CD4-positive, alpha-beta T cell treated with Interleukin-21 for 1 hour (primary cell): ENCODE measurements at regions not wholly inside any gene's neighbourhood (a gene's known extent, or its start where the extent isn't known, plus 50 kb on each side); places are given as distances from the start of the nearest gene placed in this dataset.

Source experiments
- DNase-seq: peaks from one replicate; pipeline ENCODE4 v3.0.0-alpha.2; 2020

DNA sequence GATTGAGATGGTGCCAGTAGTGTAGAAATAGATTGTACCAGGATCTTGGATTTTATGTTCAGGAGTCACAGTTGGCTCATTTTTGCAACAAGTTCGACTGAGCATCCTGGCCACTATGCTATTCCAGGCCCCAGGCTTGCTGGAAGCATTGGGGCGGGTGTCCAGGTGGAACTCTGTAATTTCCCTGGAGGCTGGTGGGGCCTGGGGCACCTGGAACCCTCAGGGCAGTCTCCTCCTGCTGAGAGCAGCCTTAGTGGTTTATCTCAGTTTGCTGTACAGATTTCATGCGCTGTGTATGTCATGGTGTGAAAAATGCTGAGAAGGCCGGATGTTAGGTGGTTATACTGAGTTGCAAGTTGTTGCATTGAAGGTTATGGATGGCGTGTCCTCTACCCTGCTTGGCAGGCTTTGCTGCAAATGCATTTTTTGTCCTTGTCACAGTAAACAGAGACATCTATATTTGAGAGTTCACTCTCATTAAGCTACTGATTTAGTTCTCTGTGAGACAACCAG is 135.1 kb upstream of the MYLIP start:
- peak; percentile 26 for DNase-seq

- DNase-seq: no peak
These were observed 138.7 kb upstream of the MYLIP start for GRCh38 chr6:15990179-15990578.

- no peak for DNase-seq
These were observed 139.5 kb upstream of the MYLIP start for GRCh38 chr6:15989397-15989796.

DNA sequence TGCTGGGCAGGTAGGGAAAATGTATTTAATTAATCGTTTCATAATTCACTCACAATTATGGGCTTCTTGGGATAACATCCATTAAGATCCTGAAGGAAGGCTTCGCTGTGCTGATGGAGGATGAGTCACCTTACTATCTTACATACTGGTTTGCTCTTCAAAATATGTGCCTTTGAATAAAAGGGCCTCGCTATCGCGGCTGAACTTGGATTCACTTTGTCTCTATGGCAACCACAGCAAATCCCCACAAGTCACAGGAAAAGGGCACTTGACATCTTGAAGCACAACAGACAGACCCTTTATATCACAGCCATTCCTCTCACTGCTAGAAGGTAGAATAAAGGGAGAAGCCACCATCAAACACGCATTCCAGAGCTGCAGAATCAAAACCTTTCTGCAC is 141.3 kb upstream of the MYLIP start:
- DNase-seq: no peak

DNA sequence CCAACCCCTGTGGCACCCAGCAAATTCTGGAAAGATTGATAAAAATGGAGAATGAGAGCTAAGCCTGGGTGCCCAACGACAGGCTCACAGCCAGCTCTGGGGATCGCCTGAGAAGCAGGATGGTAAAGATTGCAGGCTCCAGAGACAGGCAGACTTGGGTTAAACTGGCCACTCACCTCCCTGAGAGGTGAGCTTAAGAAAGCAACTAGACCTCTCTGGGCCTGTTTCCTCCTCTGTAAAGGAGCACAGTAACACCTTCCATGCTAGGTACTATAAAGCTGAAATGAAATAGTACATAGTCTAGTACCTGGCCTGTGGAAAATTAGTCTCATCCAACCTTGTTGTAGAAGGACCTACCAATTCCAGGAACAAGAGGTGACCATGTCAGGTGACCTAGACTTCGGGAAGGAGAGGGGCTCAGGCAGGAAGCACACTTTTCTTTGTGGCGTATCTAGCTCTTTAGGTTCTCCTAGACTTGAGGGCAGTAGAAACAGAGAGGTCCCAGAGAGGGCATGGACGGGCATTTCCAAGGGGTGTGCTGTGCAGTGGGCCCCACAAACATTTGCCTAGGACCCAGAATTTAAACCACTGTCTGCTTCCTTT is 142.8 kb upstream of the MYLIP start:
- DNase-seq: no peak

DNA sequence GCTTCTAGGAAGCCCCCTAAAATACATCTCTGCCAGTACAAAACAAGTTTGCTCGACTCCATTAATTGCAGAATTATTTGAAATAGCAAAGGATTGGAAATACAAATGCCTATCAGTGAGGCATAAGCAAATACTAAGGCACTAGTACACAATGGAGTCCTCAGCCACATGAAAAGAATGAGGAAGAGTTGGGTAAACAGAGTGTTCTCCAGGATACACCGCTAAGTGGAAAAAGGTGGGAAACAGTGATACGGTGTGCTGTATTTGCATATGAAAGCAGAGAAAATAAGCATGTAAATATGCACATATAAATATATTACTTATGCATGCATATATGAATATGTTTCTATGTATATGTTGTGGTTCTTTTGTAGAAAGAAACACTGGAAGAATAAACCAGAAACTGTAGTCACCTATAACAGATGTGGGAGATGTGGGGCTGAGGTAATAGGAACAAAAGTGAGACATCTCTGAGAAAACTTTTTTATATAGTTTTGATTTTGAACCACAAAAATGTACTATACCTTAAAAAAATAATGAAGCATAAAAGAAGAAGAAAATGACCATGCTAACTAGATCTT is 143.4 kb upstream of the MYLIP start:
- DNase-seq: no peak

- no peak for DNase-seq
These were observed 146.9 kb upstream of the MYLIP start for GRCh38 chr6:15981956-15982355.

DNA sequence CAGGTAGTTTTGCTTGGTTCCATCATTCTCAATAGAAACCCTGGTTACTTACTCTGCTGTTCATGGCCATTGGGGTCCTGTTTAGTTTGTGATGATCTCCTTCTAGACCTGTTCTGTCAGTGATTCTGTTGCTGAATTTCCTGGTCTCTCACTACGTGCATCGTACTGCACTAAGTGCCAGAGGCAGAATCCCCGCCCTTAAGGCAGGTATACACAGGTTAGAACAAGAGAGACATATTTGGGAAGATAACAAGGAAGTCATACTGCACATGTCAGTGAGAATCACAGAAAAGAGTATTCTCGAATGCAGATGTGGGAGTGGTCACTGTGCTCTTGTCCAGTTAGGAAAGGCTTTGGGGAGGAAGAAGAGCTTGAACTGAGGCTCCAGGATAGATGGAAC is 148.1 kb upstream of the MYLIP start:
- no peak for DNase-seq

- no peak for DNase-seq
These were observed 150.5 kb upstream of the MYLIP start for GRCh38 chr6:15978426-15978825.

GRCh38 chr6:15977050-15977449 is 151.8 kb upstream of the MYLIP start:
- DNase-seq: no peak

DNA sequence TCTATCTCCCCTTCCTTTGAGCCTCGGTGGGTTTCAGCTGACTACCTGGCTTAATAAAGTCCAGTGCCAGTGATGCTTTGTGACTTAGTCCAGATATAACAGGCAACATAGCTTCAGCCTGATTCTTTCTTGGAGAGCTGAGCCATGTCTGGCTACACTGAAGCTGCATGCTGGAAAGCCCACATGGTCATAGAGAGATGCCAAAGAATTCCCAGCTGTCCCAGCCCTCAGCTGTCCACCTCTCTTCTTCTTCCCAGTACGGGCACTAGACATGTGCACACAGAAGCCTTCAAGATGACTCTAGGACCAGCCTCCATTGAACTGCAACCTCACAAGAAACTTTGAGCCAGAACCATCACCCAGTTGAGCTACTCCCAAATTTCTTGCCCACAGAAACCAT is 154.1 kb upstream of the MYLIP start:
- no peak for DNase-seq

DNA sequence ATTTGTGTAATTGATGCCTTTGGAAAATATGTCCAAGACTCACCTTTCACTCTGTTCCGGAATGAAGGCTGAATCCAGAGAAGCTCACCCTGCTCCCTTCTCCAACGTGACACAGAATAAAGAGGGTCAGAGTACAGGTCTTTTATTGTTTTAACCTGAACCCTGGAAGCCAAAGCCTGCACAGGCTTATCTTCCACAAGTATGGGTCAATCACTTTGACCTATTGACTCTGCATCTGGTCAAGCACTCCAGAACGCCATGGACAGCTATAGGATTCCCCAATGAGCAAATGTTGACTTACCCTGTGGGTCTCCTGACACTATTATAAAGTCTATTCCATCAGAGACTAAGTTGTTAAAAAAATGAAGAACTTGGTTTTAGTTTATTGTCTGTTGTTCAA is 158.4 kb upstream of the MYLIP start:
- no peak for DNase-seq

DNA sequence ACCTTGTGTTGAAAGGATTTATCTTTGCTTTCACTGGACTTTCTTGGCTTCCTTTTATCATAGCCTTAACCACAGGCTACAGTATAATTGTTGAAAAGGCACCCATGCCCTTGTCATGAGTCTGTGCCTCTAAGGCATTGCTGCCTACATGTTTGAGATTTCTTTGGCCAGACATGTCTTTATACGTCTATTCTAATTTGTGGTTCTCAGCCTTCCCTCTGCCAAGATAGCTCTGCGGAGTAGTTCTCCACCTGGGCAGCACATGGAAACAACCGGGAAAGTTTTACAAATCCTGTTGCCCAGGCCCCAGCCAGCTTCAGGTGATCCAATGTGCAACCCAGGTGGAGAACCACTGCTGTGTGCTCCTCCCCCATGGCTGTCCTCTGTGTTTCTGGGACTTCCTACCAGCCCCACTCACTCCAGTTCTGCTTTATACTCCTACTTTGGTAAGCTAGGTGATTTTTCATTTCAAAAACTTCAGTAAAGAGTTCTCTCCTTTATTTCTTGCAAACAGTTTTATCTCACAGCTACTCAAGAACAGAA is 159.6 kb upstream of the MYLIP start:
- no peak for DNase-seq

GRCh38 chr6:15968519-15968918 is 160.4 kb upstream of the MYLIP start:
- DNase-seq: no peak

DNA sequence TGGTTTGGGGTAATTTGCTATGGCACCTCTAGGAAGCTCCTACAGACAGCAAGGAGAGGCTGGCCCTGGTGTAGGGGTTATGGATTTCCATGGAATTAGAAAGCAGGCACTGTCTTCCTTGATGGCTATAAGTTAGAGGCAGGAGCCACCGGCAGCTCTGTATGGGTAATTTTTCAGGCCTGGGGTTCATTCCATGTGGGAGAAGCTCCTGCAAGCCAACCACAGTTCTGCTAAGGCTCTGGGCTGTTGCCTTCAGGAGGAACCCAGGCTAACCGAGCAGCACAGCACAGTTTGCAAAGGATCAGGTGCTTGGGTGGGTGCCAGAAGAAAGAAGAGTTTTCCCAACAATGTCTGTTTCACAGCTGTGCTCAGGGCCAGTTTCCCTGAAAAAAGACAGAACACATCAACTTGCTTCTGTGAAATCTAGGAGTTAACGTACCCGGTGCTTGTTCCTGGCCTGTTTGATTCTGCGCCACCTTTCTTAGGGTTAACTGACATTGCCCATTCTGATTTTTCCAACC is 162.8 kb upstream of the MYLIP start:
- no peak for DNase-seq

GRCh38 chr6:15962449-15962764 is 166.5 kb upstream of the MYLIP start:
- no peak for DNase-seq

- DNase-seq: no peak
These were observed 167.0 kb upstream of the MYLIP start for GRCh38 chr6:15961635-15962448.

DNA sequence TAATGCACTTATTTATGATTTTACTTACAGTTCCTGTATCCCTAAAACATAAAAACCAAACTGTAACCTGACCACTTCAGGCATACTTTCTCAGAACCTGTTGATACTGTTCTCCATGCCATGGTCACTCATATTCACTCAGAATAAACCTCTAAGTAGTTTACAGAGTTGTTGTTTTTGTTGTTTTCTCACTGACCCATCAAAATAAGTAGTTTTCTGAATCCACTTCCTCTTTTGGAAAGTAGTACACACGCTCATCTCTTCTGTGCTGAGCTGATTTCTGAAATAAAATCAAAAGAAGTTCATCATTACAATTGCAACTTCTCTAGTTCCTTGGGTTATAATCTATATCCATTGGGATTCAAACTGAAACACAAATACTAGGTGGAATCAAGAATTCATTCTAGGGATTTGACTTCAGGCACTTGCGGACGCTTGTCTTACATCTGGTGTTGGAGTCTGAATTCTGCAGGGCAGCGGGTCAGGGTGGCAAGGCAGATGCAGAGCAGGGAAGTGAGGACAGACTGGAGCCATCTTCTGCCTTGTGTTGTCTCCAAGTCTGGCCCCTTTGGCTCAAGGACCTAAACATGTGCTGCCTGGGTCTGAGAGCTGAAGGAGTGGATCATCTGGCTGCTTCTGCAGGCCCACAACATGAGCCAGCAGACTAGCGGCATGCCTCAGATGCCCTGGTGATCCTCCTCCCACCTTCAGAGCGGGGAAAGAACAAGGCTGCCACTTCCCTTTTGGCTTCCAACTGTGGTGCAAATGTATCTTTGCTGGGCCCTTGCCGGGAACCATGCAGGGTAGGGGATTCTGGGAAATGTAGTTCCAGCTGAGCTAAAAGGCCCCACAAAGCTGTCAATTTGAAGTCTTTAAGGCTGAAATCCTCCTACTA is 167.9 kb upstream of the MYLIP start:
- DNase-seq: no peak

- no peak for DNase-seq
These were observed 171.2 kb upstream of the MYLIP start for GRCh38 chr6:15957655-15958169.

DNA sequence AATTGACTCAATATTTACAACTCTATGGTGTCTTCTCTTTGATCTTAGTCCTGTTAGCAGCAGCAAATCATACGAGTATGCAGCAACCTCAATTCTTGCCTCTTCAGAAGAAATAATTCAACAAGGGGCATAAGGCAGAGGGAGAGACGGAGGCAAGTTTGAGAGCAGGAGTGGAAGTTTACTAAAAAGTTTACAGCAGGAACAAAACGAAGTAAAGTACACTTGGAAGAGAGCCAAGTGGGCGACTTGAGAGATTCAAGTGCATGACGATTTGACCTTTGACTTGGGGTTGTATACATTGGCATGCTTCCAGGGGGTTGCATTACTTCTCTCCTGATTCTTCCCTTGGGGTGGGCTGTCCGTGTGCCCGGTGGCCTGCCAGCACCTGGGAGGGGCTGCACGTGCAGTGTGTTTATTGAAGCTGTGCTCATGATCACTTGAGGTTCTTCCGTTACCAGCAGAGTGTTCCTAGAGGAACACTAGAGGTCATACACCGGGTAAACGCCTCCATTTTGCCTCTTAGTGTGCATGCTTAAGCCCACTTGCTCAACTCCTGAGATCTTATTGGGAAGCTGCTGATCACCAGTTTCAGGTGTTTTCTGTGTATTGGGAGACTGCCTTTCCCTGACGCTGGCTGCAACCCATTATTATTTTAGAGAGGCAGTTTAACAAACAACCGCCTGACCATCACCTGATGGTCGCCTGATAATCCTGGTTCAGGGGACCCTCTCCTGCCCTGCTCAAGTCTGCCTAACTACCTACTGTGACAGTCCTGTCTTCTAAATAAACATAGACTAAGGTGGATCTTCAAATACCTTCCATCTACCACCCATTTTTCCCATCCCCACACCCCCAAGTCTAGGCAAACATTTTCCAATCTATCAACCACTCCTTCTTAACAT is 172.4 kb upstream of the MYLIP start:
- DNase-seq: no peak

GRCh38 chr6:15955484-15955883 is 173.4 kb upstream of the MYLIP start:
- DNase-seq: no peak
